IMR-90 (cell line): ENCODE measurements at regions not wholly inside any gene's neighbourhood (a gene's known extent, or its start where the extent isn't known, plus 50 kb on each side); places are given as distances from the start of the nearest gene placed in this dataset.

ENCODE experiments used
- ATAC-seq: fragments of 200-7000 bp; cut with Tn5 transposase; 2 replicates; pipeline ENCODE4 v1.9.1; 2020; ENCODE audit warnings: low read depth, mild to moderate bottlenecking, moderate library complexity
- BruUV-seq: library from RNA; stranded (reverse); fragments of 400-500 nt; replicated peaks from 2 replicates; lab custom pipeline; 2021; lab: Mats Ljungman, UMichigan
- CTCF ChIA-PET: fragments of 300-600 bp; formaldehyde crosslinking; extraction: SDS; loops from one replicate; lab custom pipeline; 2021; ENCODE audit warnings: antibody characterized with exemption; lab: Yijun Ruan, JAX
- POLR2A ChIA-PET: fragments of 300-600 bp; sonication (Branson Sonifier 250); formaldehyde crosslinking; loops from one replicate; lab custom pipeline; 2022; ENCODE audit warnings: antibody characterized with exemption; ENCODE audit not compliant: unreplicated experiment; lab: Charles Lee
- DNase-seq: peaks from one replicate; pipeline ENCODE4 v3.0.0; 2013
- H2AFZ ChIP-seq: replicated peaks from 2 replicates; pipeline ENCODE3; 2013; ENCODE audit warnings: low read length, mild to moderate bottlenecking; ENCODE audit not compliant: poor library complexity
- H2AK5ac ChIP-seq: 2 replicates; pipeline ENCODE4 v1.6.1; 2013; ENCODE audit warnings: low read depth, low read length, inconsistent platforms
- H2AK9ac ChIP-seq: replicated peaks from 2 replicates; pipeline ENCODE3; 2013; ENCODE audit warnings: mild to moderate bottlenecking, low read depth, low read length, moderate library complexity; ENCODE audit not compliant: poor library complexity
- H2BK120ac ChIP-seq: 2 replicates; pipeline ENCODE4 v1.6.1; 2013; ENCODE audit warnings: low read depth, low read length, inconsistent platforms
- H2BK15ac ChIP-seq: 3 replicates; pipeline ENCODE4 v1.6.1; 2013; ENCODE audit warnings: low read depth, low read length, inconsistent platforms
- H2BK20ac ChIP-seq: 2 replicates; pipeline ENCODE4 v1.6.1; 2013; ENCODE audit warnings: low read depth, mild to moderate bottlenecking, inconsistent platforms, low read length, moderate library complexity
- H2BK5ac ChIP-seq: 2 replicates; pipeline ENCODE4 v1.6.1; 2013; ENCODE audit warnings: mild to moderate bottlenecking, low read depth, low read length, inconsistent platforms; ENCODE audit not compliant: poor library complexity, severe bottlenecking
- H3K14ac ChIP-seq: replicated peaks from 2 replicates; pipeline ENCODE4 v1.6.1; 2013; ENCODE audit warnings: low read depth, low read length, inconsistent platforms
- H3K18ac ChIP-seq: 2 replicates; pipeline ENCODE4 v1.6.1; 2013; ENCODE audit warnings: low read depth, low read length, control low read depth
- H3K23ac ChIP-seq: 2 replicates; pipeline ENCODE4 v1.6.1; 2013; ENCODE audit warnings: low read depth, low read length, inconsistent platforms
- H3K27ac ChIP-seq: 2 replicates; pipeline ENCODE4 v1.5.1; 2013; ENCODE audit warnings: mild to moderate bottlenecking, control low read depth, low read length; ENCODE audit not compliant: insufficient read depth
- H3K27me3 ChIP-seq: 2 replicates; pipeline ENCODE4 v1.6.1; 2013; ENCODE audit warnings: low read length; ENCODE audit not compliant: control insufficient read depth, insufficient read depth
- H3K36me3 ChIP-seq: 2 replicates; pipeline ENCODE4 v1.6.1; 2013; ENCODE audit warnings: low read length, mixed read lengths; ENCODE audit not compliant: control insufficient read depth, insufficient read depth
- H3K4ac ChIP-seq: 2 replicates; pipeline ENCODE4 v1.6.1; 2013; ENCODE audit warnings: low read depth, low read length, inconsistent platforms
- H3K4me1 ChIP-seq: 2 replicates; pipeline ENCODE4 v1.6.1; 2013; ENCODE audit warnings: low read length, mixed read lengths; ENCODE audit not compliant: control insufficient read depth, insufficient read depth
- H3K4me2 ChIP-seq: 2 replicates; pipeline ENCODE4 v1.6.1; 2013; ENCODE audit warnings: low read depth, mild to moderate bottlenecking, control low read depth, low read length, moderate library complexity
- H3K4me3 ChIP-seq: 2 replicates; pipeline ENCODE4 v1.5.1; 2013; ENCODE audit warnings: low read depth, mild to moderate bottlenecking, control low read depth, low read length, moderate library complexity; ENCODE audit not compliant: insufficient read depth
- H3K56ac ChIP-seq: 2 replicates; pipeline ENCODE4 v1.6.1; 2013; ENCODE audit warnings: low read length, inconsistent platforms; ENCODE audit not compliant: insufficient read depth; ENCODE audit errors: extremely low read depth
- H3K79me1 ChIP-seq, 2 experiments: 2 replicates each; pipeline ENCODE4 v1.6.1; 2013; ENCODE audit warnings: low read length in 2 of 2, inconsistent platforms in 1 of 2, low read depth in 1 of 2
- H3K9ac ChIP-seq: 2 replicates; pipeline ENCODE4 v1.6.1; 2013; ENCODE audit warnings: low read depth, low read length, control low read depth
- H3K9me1 ChIP-seq: 2 replicates; pipeline ENCODE4 v1.6.1; 2013; ENCODE audit warnings: low read length, inconsistent platforms; ENCODE audit not compliant: insufficient read depth
- H3K9me3 ChIP-seq: 2 replicates; pipeline ENCODE4 v1.6.1; 2013; ENCODE audit warnings: low read length; ENCODE audit not compliant: control insufficient read depth, insufficient read depth
- H4K20me1 ChIP-seq: 2 replicates; pipeline ENCODE4 v1.6.1; 2013; ENCODE audit warnings: low read length, inconsistent platforms; ENCODE audit not compliant: insufficient read depth
- H4K5ac ChIP-seq: 2 replicates; pipeline ENCODE4 v1.6.1; 2013; ENCODE audit warnings: mild to moderate bottlenecking, low read depth, low read length, control low read depth
- H4K8ac ChIP-seq, 2 experiments: 2 replicates each; pipeline ENCODE4 v1.6.1; 2013; ENCODE audit warnings: low read depth in 2 of 2, low read length in 2 of 2, control low read depth in 1 of 2, inconsistent platforms in 1 of 2
- H4K91ac ChIP-seq: 2 replicates; pipeline ENCODE4 v1.6.1; 2013; ENCODE audit warnings: low read depth, low read length, inconsistent platforms; ENCODE audit not compliant: insufficient read depth
- BHLHE40 ChIP-seq: fragments of 150-350 bp; IDR thresholded peaks from 2 replicates; pipeline ENCODE4 v1.6.1; 2016; ENCODE audit warnings: mild to moderate bottlenecking, low read depth, low read length
- CEBPB ChIP-seq: IDR thresholded peaks from 2 replicates; pipeline ENCODE4 v1.6.1; 2012; ENCODE audit warnings: low read depth, low read length, improper control_type of control experiment
- CHD1 ChIP-seq: IDR thresholded peaks from 2 replicates; pipeline ENCODE4 v1.6.1; 2012; ENCODE audit warnings: low read depth, low read length, improper control_type of control experiment
- CTCF ChIP-seq: conservative IDR thresholded peaks from 2 replicates; pipeline ENCODE4 v1.5.1; 2012; ENCODE audit warnings: mild to moderate bottlenecking, low read depth, low read length, improper control_type of control experiment
- FOS ChIP-seq: fragments of 150-350 bp; IDR thresholded peaks from 2 replicates; pipeline ENCODE4 v1.6.1; 2016; ENCODE audit warnings: low read depth, low read length
- MAFK ChIP-seq: IDR thresholded peaks from 2 replicates; pipeline ENCODE4 v1.6.1; 2012; ENCODE audit warnings: low read depth, low read length, improper control_type of control experiment
- MAZ ChIP-seq: IDR thresholded peaks from 2 replicates; pipeline ENCODE4 v1.6.1; 2012; ENCODE audit warnings: low read depth, mild to moderate bottlenecking, low read length, improper control_type of control experiment, moderate library complexity, borderline replicate concordance
- MXI1 ChIP-seq: IDR thresholded peaks from 2 replicates; pipeline ENCODE4 v1.6.1; 2012; ENCODE audit warnings: low read depth, mild to moderate bottlenecking, low read length, moderate library complexity, borderline replicate concordance
- NFE2L2 ChIP-seq: fragments of 150-350 bp; IDR thresholded peaks from 2 replicates; pipeline ENCODE4 v1.6.1; 2016; ENCODE audit warnings: low read depth, mild to moderate bottlenecking, low read length
- POLR2A ChIP-seq: IDR thresholded peaks from 2 replicates; pipeline ENCODE4 v1.6.1; 2012; ENCODE audit warnings: mild to moderate bottlenecking, low read depth, low read length
- RAD21 ChIP-seq: IDR thresholded peaks from 2 replicates; pipeline ENCODE4 v1.6.1; 2012; ENCODE audit warnings: low read length, improper control_type of control experiment
- RCOR1 ChIP-seq: IDR thresholded peaks from 2 replicates; pipeline ENCODE4 v1.6.1; 2012; ENCODE audit warnings: mild to moderate bottlenecking, low read length, improper control_type of control experiment; ENCODE audit not compliant: insufficient replicate concordance
- RFX5 ChIP-seq: IDR thresholded peaks from 2 replicates; pipeline ENCODE4 v1.8.0; 2012; ENCODE audit warnings: low read depth, mild to moderate bottlenecking, low read length, moderate library complexity
- SMC3 ChIP-seq: fragments of 150-350 bp; IDR thresholded peaks from 2 replicates; pipeline ENCODE4 v1.6.1; 2016; ENCODE audit warnings: low read depth, mild to moderate bottlenecking, antibody characterized with exemption, low read length, moderate library complexity
- USF2 ChIP-seq: fragments of 150-350 bp; IDR thresholded peaks from 2 replicates; pipeline ENCODE4 v1.6.1; 2017; ENCODE audit warnings: mild to moderate bottlenecking, antibody characterized with exemption, low read length, low read depth
- WGBS, 2 experiments: methylation state at CpG; one replicate each; pipeline versions ENCODE4 v1.1.5 to v1.1.7; 2013; ENCODE audit warnings: missing lambda C conversion rate in 2 of 2; ENCODE audit not compliant: insufficient read length in 1 of 2; ENCODE audit errors: extremely low coverage in 2 of 2; 5-methylcytosine and 5-hydroxymethylcytosine counted together
- dilution Hi-C: fragments of 300-500 bp; cut with HindIII; formaldehyde crosslinking; loops from one replicate; pipeline ENCODE4 v1.14.3; 2018; ENCODE audit warnings: low sequenced_read_pairs; ENCODE audit not compliant: unreplicated experiment
- in situ Hi-C: fragments of 300-500 bp; cut with MboI; formaldehyde crosslinking; loops from 3 replicates; pipeline ENCODE4 v1.14.3; 2019; ENCODE audit warnings: low sequenced_read_pairs, inconsistent platforms, mixed read lengths
- intact Hi-C: fragments of 100-400 bp; cut with micrococcal nuclease; formaldehyde crosslinking; loops from 2 replicates; pipeline ENCODE4 v1.10.0; 2022
- TF ChIP-seq, protein P1 (sequence below): fragments of 150-350 bp; IDR thresholded peaks from 2 replicates; pipeline ENCODE4 v1.6.1; 2016; ENCODE audit warnings: low read depth, mild to moderate bottlenecking, low read length, moderate library complexity, borderline replicate concordance

DNA sequence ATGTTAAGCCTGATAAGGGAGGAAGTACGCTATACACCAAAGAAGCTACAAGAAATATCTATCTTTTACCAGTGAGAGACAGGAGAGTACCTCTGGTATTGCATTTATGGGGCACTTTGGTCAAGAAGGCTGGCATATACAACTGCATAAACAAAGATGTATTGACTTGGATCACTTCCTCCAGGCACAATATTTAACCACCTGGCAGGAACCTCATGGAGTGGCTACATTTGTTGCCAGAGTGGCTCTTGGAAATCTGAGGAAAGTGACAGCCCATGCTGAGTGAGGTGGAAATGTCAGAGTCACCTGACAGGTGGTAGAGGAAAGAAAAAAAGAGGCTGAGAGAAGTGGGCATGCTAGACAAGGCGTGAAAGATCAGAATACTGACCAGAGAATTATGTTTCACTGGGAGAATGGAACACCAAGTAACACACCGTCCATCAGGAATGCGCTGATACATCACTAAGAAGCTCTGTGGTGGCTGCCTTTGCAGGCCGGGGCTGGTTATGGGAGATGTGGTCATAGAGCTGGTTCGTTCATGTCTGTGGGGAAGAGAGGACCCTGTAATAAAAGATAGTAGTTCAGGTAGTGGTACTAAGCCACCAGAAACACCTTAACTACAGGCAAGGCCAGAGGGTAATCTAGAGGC lies 61.4 kb upstream of the UFL1 start:
- Histone ChIP-seq H2AK9ac (no peak overlapping the region), H3K36me3 (no peaks in the 10 kb centered on the region), H3K4me2 (no peak overlapping the region), H2AK5ac (no peak overlapping the region), H3K4ac (no peak overlapping the region), H2BK20ac (no peak overlapping the region), H3K4me1 (no peaks in the 10 kb centered on the region), H3K9me3 (peaks cover 4% of the 10 kb centered on the region), H3K18ac (no peak overlapping the region), H2AFZ (no peak overlapping the region), H3K56ac (no peak overlapping the region), H3K27me3 (no peaks in the 10 kb centered on the region), H4K20me1 (no peaks in the 10 kb centered on the region), H3K27ac (no peak overlapping the region), H4K5ac (no peak overlapping the region), H3K9ac (no peak overlapping the region), H4K8ac (no peak overlapping the region), H3K79me1 (no peaks in the 10 kb centered on the region), H3K9me1 (no peaks in the 10 kb centered on the region), H3K4me3 (no peak overlapping the region), H3K23ac (no peak overlapping the region), H2BK120ac (no peak overlapping the region), H4K91ac (no peak overlapping the region), H3K14ac (no peak overlapping the region), H2BK15ac (no peak overlapping the region), H2BK5ac (no peak overlapping the region)
- DNase-seq = no peak
- no peak for TF ChIP-seq CHD1
- TF ChIP-seq RCOR1 = no peak
- no peak for TF ChIP-seq MXI1
- TF ChIP-seq FOS = no peak
- no peak for TF ChIP-seq RFX5
- TF ChIP-seq USF2 = no peak
- TF ChIP-seq, protein P1, sequence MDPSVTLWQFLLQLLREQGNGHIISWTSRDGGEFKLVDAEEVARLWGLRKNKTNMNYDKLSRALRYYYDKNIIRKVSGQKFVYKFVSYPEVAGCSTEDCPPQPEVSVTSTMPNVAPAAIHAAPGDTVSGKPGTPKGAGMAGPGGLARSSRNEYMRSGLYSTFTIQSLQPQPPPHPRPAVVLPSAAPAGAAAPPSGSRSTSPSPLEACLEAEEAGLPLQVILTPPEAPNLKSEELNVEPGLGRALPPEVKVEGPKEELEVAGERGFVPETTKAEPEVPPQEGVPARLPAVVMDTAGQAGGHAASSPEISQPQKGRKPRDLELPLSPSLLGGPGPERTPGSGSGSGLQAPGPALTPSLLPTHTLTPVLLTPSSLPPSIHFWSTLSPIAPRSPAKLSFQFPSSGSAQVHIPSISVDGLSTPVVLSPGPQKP = no peak
- no peak for TF ChIP-seq CTCF
- no peak for TF ChIP-seq MAZ
- no peak for TF ChIP-seq NFE2L2
- TF ChIP-seq SMC3 = no peak
- TF ChIP-seq BHLHE40 = no peak
- no peak for TF ChIP-seq CEBPB
- no peak for TF ChIP-seq RAD21
- TF ChIP-seq POLR2A = no peak
- TF ChIP-seq MAFK = no peak
- dilution Hi-C loops (no loop called here), in situ Hi-C loops (no loop called here), intact Hi-C loops (no loop called here)
- ATAC-seq = no peak
- 20% methylated on average over 1 of the region's 6 CpGs; no CpG with 5 or more reads in 1 of the 2 experiments for WGBS, 2 experiments
- BruUV-seq = no TSS peak
- CTCF ChIA-PET = no interaction called here
- POLR2A ChIA-PET = no interaction called here
